ENCODE measurements at regions not wholly inside any gene's neighbourhood (a gene's known extent, or its start where the extent isn't known, plus 50 kb on each side); places are given as distances from the start of the nearest gene placed in this dataset.

GRCh38 chr18:1294229-1294628 lies 389.6 kb downstream of the ADCYAP1 start (continued):
- TF ChIP-seq GABPA (IDR thresholded peaks at IDR 0.05 in 1 of 2, conservative IDR thresholded peaks at IDR 0.05 in 1 of 2) (peak; percentile 21 to 62), HNF4A (conservative IDR thresholded peaks at IDR 0.05) (peak; percentile 79 to 83), RAD21 (IDR thresholded peaks at IDR 0.05) (peak in 1 of 2 donors; percentile 28), ATF3 (IDR thresholded peaks at IDR 0.05) (no peak)

DNA sequence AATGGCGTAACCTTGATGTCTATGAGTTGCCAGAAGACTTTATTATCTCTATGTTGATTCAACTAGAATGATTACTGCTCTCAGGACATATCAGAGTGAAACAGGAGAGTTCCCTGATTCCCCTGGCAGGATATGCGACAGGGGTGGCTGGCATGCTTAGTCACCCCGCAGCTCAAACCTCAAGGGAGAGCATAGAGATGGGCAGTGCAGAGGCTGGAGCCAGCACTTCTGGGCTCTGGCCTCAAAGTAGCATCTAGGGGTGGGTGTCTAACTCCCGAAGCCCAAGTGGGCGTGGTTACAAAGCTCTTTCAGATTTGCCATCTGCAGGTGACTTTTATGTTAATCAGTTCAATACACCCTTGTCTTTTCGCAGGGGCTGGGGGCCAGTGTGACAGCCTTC lies 391.6 kb downstream of the ADCYAP1 start:
- no peak overlapping the region for H3K4me3 ChIP-seq (ENCODE audit: low read depth in 1 of 3, low read length in 3 of 3)
- 85% methylated on average over 6 of the region's 6 CpGs for WGBS

GRCh38 chr18:1302861-1303260 lies 398.2 kb downstream of the ADCYAP1 start:
- Histone ChIP-seq H3K9ac (ENCODE audit: low read depth in 1 of 2, low read length in 2 of 2) (no peak overlapping the region), H3K4me1 (ENCODE audit: control insufficient read depth in 4 of 4, insufficient read depth in 4 of 4, low read length in 3 of 4) (peaks cover 0 to 11% (median 2%) of the 10 kb centered on the region in 4 donors), H3K27me3 (ENCODE audit: control insufficient read depth in 4 of 4, insufficient read depth in 4 of 4, low read length in 3 of 4) (no peaks in the 10 kb centered on the region), H3K27ac (ENCODE audit: low read depth in 1 of 2, low read length in 2 of 2) (no peak overlapping the region), H3K9me3 (ENCODE audit: control insufficient read depth in 4 of 4, low read length in 3 of 4) (no peaks in the 10 kb centered on the region), H3K36me3 (ENCODE audit: control insufficient read depth in 4 of 4, insufficient read depth in 3 of 4, low read depth in 1 of 4, low read length in 3 of 4) (no peaks in the 10 kb centered on the region), H3K4me3 (ENCODE audit: low read depth in 1 of 3, low read length in 3 of 3) (no peak overlapping the region)
- DNase-seq (ENCODE audit: low spot score): no peak
- TF ChIP-seq REST (IDR thresholded peaks at IDR 0.05): no peak
- TF ChIP-seq, protein P1, sequence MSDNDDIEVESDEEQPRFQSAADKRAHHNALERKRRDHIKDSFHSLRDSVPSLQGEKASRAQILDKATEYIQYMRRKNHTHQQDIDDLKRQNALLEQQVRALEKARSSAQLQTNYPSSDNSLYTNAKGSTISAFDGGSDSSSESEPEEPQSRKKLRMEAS (IDR thresholded peaks at IDR 0.05): no peak
- TF ChIP-seq HNF4G (IDR thresholded peaks at IDR 0.05): no peak
- TF ChIP-seq RXRA (IDR thresholded peaks at IDR 0.05): no peak
- no peak for TF ChIP-seq SP1 (IDR thresholded peaks at IDR 0.05)
- TF ChIP-seq FOXA2 (IDR thresholded peaks at IDR 0.05): no peak
- TF ChIP-seq, protein P2, sequence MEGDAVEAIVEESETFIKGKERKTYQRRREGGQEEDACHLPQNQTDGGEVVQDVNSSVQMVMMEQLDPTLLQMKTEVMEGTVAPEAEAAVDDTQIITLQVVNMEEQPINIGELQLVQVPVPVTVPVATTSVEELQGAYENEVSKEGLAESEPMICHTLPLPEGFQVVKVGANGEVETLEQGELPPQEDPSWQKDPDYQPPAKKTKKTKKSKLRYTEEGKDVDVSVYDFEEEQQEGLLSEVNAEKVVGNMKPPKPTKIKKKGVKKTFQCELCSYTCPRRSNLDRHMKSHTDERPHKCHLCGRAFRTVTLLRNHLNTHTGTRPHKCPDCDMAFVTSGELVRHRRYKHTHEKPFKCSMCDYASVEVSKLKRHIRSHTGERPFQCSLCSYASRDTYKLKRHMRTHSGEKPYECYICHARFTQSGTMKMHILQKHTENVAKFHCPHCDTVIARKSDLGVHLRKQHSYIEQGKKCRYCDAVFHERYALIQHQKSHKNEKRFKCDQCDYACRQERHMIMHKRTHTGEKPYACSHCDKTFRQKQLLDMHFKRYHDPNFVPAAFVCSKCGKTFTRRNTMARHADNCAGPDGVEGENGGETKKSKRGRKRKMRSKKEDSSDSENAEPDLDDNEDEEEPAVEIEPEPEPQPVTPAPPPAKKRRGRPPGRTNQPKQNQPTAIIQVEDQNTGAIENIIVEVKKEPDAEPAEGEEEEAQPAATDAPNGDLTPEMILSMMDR (IDR thresholded peaks at IDR 0.05; ENCODE audit: low read depth, low read length, missing input control): no peak
- TF ChIP-seq JUND (IDR thresholded peaks at IDR 0.05): no peak
- TF ChIP-seq ATF3 (IDR thresholded peaks at IDR 0.05): no peak
- TF ChIP-seq HNF4A (conservative IDR thresholded peaks at IDR 0.05): no peak
- TF ChIP-seq NR2F2 (IDR thresholded peaks at IDR 0.05): no peak
- no peak for TF ChIP-seq GABPA (IDR thresholded peaks at IDR 0.05 in 1 of 2, conservative IDR thresholded peaks at IDR 0.05 in 1 of 2)
- no peak for TF ChIP-seq FOXA1 (IDR thresholded peaks at IDR 0.05)

More for the DNA sequence above, 391.6 kb downstream of the ADCYAP1 start:
- H3K9ac ChIP-seq (ENCODE audit: low read depth in 1 of 2, low read length in 2 of 2): no peak overlapping the region
- H3K27ac ChIP-seq (ENCODE audit: low read depth in 1 of 2, low read length in 2 of 2): no peak overlapping the region
- H3K4me1 ChIP-seq (ENCODE audit: control insufficient read depth in 4 of 4, insufficient read depth in 4 of 4, low read length in 3 of 4): peaks cover 0 to 4% (median 0%) of the 10 kb centered on the region in 4 donors
- DNase-seq (ENCODE audit: low spot score): no peak
- TF ChIP-seq RXRA (IDR thresholded peaks at IDR 0.05) (no peak), FOXA2 (IDR thresholded peaks at IDR 0.05) (no peak), SP1 (IDR thresholded peaks at IDR 0.05) (no peak), EGR1 (IDR thresholded peaks at IDR 0.05; ENCODE audit: low read depth in 2 of 2) (no peak), TAF1 (conservative IDR thresholded peaks at IDR 0.05) (no peak), GABPA (IDR thresholded peaks at IDR 0.05 in 1 of 2, conservative IDR thresholded peaks at IDR 0.05 in 1 of 2) (no peak), FOXA1 (IDR thresholded peaks at IDR 0.05) (no peak), YY1 (IDR thresholded peaks at IDR 0.05) (no peak), ATF3 (IDR thresholded peaks at IDR 0.05) (no peak), JUND (IDR thresholded peaks at IDR 0.05) (no peak), NR2F2 (IDR thresholded peaks at IDR 0.05) (no peak)
- TF ChIP-seq, protein P1 (IDR thresholded peaks at IDR 0.05): no peak
- TF ChIP-seq, protein P2 (IDR thresholded peaks at IDR 0.05; ENCODE audit: low read depth, low read length, missing input control): no peak
- H3K27me3 ChIP-seq (ENCODE audit: control insufficient read depth in 4 of 4, insufficient read depth in 4 of 4, low read length in 3 of 4): no peaks in the 10 kb centered on the region
- no peaks in the 10 kb centered on the region for H3K9me3 ChIP-seq (ENCODE audit: control insufficient read depth in 4 of 4, low read length in 3 of 4)
- no peaks in the 10 kb centered on the region for H3K36me3 ChIP-seq (ENCODE audit: control insufficient read depth in 4 of 4, insufficient read depth in 3 of 4, low read depth in 1 of 4, low read length in 3 of 4)
